ENCODE measurements at regions not wholly inside any gene's neighbourhood (a gene's known extent, or its start where the extent isn't known, plus 50 kb on each side); places are given as distances from the start of the nearest gene placed in this dataset.
A peak's percentile ranks its signal among the peaks of the same experiment; 100 is the strongest.

DNA sequence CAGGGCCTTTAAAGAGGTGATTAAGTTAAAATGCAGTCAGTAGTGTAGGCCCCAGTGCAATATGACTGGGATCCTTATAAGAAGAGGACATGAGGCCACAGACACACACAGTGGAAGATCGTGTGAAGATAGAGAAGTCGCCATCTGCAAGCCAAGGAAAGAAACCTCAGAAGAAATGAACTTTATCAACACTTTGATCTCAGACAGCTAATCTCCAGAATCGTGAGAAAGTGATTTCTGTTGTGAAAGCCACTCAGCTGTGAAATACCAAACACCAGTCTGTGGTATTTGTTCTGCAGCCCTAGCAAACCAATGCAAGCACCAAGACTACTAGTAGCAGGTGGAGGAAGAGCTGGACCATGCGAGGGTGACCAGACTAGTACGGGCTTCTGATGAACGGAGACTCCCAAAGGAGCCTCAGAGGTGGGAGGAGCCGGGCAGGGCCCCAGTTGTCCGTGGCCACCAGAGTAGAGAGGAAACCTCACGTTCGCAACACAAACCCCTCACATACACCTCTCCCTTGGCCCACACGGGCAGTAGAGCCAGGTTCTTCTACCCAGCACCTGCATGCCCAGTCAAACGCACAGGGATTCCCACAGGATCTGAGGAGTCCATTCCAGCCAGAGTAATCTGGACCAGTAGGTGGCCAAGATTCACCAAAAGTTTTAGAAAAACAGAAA is 243.0 kb downstream of the TTC8 start:
- Histone ChIP-seq H3K4me1 (no peaks in the 10 kb centered on the region), H3K27ac (no peak overlapping the region), H3K27me3 (ENCODE audit: low read depth) (no peaks in the 10 kb centered on the region), H3K4me3 (no peak overlapping the region), H3K9me3 (no peaks in the 10 kb centered on the region), H3K36me3 (no peaks in the 10 kb centered on the region)
- ATAC-seq = no peak
- no peak for DNase-seq
- TF ChIP-seq, protein P1, sequence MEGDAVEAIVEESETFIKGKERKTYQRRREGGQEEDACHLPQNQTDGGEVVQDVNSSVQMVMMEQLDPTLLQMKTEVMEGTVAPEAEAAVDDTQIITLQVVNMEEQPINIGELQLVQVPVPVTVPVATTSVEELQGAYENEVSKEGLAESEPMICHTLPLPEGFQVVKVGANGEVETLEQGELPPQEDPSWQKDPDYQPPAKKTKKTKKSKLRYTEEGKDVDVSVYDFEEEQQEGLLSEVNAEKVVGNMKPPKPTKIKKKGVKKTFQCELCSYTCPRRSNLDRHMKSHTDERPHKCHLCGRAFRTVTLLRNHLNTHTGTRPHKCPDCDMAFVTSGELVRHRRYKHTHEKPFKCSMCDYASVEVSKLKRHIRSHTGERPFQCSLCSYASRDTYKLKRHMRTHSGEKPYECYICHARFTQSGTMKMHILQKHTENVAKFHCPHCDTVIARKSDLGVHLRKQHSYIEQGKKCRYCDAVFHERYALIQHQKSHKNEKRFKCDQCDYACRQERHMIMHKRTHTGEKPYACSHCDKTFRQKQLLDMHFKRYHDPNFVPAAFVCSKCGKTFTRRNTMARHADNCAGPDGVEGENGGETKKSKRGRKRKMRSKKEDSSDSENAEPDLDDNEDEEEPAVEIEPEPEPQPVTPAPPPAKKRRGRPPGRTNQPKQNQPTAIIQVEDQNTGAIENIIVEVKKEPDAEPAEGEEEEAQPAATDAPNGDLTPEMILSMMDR (IDR thresholded peaks at IDR 0.05) = no peak
- intact Hi-C loops (cut with DNase I) = no loop called here

- intact Hi-C loops (cut with DNase I) = no loop called here
- no peak for DNase-seq
- Histone ChIP-seq H3K4me3 (no peak overlapping the region), H3K9me3 (no peaks in the 10 kb centered on the region), H3K4me1 (no peaks in the 10 kb centered on the region), H3K36me3 (no peaks in the 10 kb centered on the region), H3K27me3 (ENCODE audit: low read depth) (no peaks in the 10 kb centered on the region), H3K27ac (no peak overlapping the region)
- TF ChIP-seq, protein P1 (IDR thresholded peaks at IDR 0.05) = no peak
- no peak for ATAC-seq
These were observed 253.8 kb downstream of the TTC8 start for GRCh38 chr14:89078021-89078795.

GRCh38 chr14:89085231-89085731 is 260.8 kb downstream of the TTC8 start:
- no peaks in the 10 kb centered on the region for H3K36me3 ChIP-seq
- intact Hi-C loops (cut with DNase I) = no loop called here
- H3K4me1 ChIP-seq = peaks cover 6% of the 10 kb centered on the region
- H3K27me3 ChIP-seq (ENCODE audit: low read depth) = no peaks in the 10 kb centered on the region
- ATAC-seq (no peak), DNase-seq (no peak)
- TF ChIP-seq, protein P1 (IDR thresholded peaks at IDR 0.05) = no peak
- no peak overlapping the region for H3K27ac ChIP-seq
- H3K9me3 ChIP-seq = no peaks in the 10 kb centered on the region
- H3K4me3 ChIP-seq = no peak overlapping the region

DNA sequence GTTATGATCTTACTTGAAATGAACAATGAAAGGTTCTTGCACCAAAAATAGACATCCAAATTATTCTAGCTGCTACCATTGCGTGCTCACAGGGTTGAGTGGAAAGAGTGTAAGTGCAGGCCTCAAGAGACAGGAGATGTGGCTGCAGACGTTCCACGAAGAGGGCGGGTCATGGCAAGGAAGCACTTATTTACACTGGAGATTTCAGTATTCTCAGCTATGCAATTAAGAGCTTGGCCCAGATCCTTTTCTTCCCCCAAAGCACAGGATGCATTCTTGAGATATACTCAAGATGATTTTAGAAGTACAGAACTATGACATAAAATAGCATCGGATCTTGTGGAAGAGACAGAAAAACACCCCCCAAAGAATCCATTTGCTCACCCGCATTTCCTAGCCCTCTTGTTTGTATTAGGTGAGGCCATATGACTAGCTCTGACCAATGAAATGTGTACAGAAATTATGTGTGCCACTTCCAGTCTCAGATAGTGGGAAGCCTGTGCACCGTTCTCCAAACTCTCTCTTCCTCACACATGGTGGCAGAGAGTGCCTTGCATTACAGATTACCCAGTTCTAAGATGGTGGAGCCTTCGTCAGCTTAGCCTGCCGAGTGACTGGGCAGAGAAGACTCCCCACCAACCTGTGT is 261.4 kb downstream of the TTC8 start:
- H3K27me3 ChIP-seq (ENCODE audit: low read depth) = no peaks in the 10 kb centered on the region
- peaks cover 6% of the 10 kb centered on the region for H3K4me1 ChIP-seq
- no peak for DNase-seq
- H3K36me3 ChIP-seq = no peaks in the 10 kb centered on the region
- no peak overlapping the region for H3K27ac ChIP-seq
- TF ChIP-seq, protein P1 (IDR thresholded peaks at IDR 0.05) = no peak
- H3K4me3 ChIP-seq = no peak overlapping the region
- peak in 1 of 2 donors; percentile 23 for ATAC-seq
- H3K9me3 ChIP-seq = no peaks in the 10 kb centered on the region
- intact Hi-C loops (cut with DNase I) = no loop called here

- Histone ChIP-seq H3K36me3 (no peaks in the 10 kb centered on the region), H3K4me3 (no peak overlapping the region), H3K4me1 (peaks cover 6% of the 10 kb centered on the region), H3K9me3 (no peaks in the 10 kb centered on the region), H3K27me3 (ENCODE audit: low read depth) (no peaks in the 10 kb centered on the region), H3K27ac (no peak overlapping the region)
- DNase-seq = no peak
- intact Hi-C loops (cut with DNase I) = no loop called here
- ATAC-seq = no peak
- TF ChIP-seq, protein P1 (IDR thresholded peaks at IDR 0.05) = no peak
These were observed 264.1 kb downstream of the TTC8 start for GRCh38 chr14:89088530-89088929.

Measured in lower lobe of right lung (tissue), 2 donors.